ENCODE measurements at regions not wholly inside any gene's neighbourhood (a gene's known extent, or its start where the extent isn't known, plus 50 kb on each side); places are given as distances from the start of the nearest gene placed in this dataset.

DNA sequence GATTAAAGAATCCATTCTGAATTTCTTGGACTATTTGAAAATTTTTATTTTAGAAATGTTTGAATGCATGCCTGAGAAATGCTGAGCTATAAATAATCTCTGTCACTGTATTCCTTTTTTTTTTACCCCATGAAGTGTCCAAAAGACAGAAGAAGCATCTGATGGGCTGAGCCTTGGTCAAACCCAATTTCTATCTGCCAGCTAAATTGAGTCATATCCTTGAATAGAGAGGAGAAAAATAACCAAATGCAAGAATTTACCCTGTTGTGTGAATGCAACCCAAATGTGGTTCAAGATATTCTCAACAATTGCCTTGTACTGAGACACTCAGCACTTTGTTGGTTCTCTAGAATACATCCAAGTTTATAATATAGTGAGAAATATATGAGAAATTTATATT lies 223.5 kb downstream of the UBE2E3 start:
- Histone ChIP-seq H3K36me3 (ENCODE audit: insufficient read depth, low read length) (peaks cover 21% of the 10 kb centered on the region), H2AFZ (ENCODE audit: low read depth, low read length) (no peak overlapping the region), H3K4me3 (ENCODE audit: low read depth in 1 of 2, low read length in 2 of 2) (no peak overlapping the region), H3K79me2 (ENCODE audit: insufficient read depth, low read length) (no peaks in the 10 kb centered on the region), H4K20me1 (ENCODE audit: insufficient read depth, low read length) (no peaks in the 10 kb centered on the region), H3K4me1 (ENCODE audit: insufficient read depth, low read length) (no peaks in the 10 kb centered on the region), H3K9me3 (ENCODE audit: insufficient read depth, low read length, severe bottlenecking) (peaks cover 31% of the 10 kb centered on the region), H3K9ac (ENCODE audit: low read depth, low read length) (no peak overlapping the region), H3K27me3 (ENCODE audit: insufficient read depth, low read length, poor library complexity) (no peaks in the 10 kb centered on the region), H3K27ac (ENCODE audit: low read length) (no peak overlapping the region), H3K4me2 (ENCODE audit: insufficient read depth, low read length) (no peak overlapping the region)
- TF ChIP-seq, protein P1, sequence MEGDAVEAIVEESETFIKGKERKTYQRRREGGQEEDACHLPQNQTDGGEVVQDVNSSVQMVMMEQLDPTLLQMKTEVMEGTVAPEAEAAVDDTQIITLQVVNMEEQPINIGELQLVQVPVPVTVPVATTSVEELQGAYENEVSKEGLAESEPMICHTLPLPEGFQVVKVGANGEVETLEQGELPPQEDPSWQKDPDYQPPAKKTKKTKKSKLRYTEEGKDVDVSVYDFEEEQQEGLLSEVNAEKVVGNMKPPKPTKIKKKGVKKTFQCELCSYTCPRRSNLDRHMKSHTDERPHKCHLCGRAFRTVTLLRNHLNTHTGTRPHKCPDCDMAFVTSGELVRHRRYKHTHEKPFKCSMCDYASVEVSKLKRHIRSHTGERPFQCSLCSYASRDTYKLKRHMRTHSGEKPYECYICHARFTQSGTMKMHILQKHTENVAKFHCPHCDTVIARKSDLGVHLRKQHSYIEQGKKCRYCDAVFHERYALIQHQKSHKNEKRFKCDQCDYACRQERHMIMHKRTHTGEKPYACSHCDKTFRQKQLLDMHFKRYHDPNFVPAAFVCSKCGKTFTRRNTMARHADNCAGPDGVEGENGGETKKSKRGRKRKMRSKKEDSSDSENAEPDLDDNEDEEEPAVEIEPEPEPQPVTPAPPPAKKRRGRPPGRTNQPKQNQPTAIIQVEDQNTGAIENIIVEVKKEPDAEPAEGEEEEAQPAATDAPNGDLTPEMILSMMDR (IDR thresholded peaks at IDR 0.05; ENCODE audit: borderline replicate concordance, extremely low read depth, low read length, poor library complexity, severe bottlenecking): no peak
- no peak for TF ChIP-seq EZH2 (IDR thresholded peaks at IDR 0.05; ENCODE audit: borderline replicate concordance, low read depth, low read length, severe bottlenecking)
- no peak for DNase-seq
- ATAC-seq (ENCODE audit: insufficient read depth, low read depth): no peak

DNA sequence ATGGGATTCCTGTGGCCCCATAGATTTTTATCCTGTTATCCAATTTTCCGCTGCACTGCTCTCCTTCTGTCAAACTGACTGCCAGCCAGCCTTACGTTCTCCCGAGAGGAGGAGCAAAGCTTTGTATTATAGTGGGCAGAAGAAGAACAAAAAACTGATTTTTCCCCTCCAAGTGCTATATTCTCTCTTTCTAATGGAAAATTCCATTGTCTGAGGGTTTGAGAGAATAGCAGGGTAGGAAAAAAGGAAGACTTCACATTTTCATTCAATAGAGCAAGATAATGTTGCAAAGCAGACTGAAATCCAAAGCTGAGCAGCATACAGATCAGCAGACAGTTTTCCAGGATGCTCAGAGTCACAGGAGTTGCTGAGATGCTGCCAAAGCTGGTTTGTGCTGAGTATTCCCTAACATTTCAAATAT lies 238.0 kb downstream of the UBE2E3 start:
- no peak for TF ChIP-seq EZH2 (IDR thresholded peaks at IDR 0.05; ENCODE audit: borderline replicate concordance, low read depth, low read length, severe bottlenecking)
- TF ChIP-seq, protein P1 (IDR thresholded peaks at IDR 0.05; ENCODE audit: borderline replicate concordance, extremely low read depth, low read length, poor library complexity, severe bottlenecking): no peak
- peaks cover 6% of the 10 kb centered on the region; the same call in 1 of the 2 replicates for H3K4me1 ChIP-seq (ENCODE audit: insufficient read depth, low read length)
- H3K4me2 ChIP-seq (ENCODE audit: insufficient read depth, low read length): no peak overlapping the region
- no peak overlapping the region for H2AFZ ChIP-seq (ENCODE audit: low read depth, low read length)
- H3K27me3 ChIP-seq (ENCODE audit: insufficient read depth, low read length, poor library complexity): no peaks in the 10 kb centered on the region
- no peaks in the 10 kb centered on the region for H3K79me2 ChIP-seq (ENCODE audit: insufficient read depth, low read length)
- H3K9ac ChIP-seq (ENCODE audit: low read depth, low read length): no peak overlapping the region
- no peak overlapping the region for H3K27ac ChIP-seq (ENCODE audit: low read length)
- H3K9me3 ChIP-seq (ENCODE audit: insufficient read depth, low read length, severe bottlenecking): peaks cover 2% of the 10 kb centered on the region
- ATAC-seq (ENCODE audit: insufficient read depth, low read depth) (no peak), DNase-seq (no peak)
- no peaks in the 10 kb centered on the region for H3K36me3 ChIP-seq (ENCODE audit: insufficient read depth, low read length)
- no peak overlapping the region for H3K4me3 ChIP-seq (ENCODE audit: low read depth in 1 of 2, low read length in 2 of 2)
- H4K20me1 ChIP-seq (ENCODE audit: insufficient read depth, low read length): no peaks in the 10 kb centered on the region

DNA sequence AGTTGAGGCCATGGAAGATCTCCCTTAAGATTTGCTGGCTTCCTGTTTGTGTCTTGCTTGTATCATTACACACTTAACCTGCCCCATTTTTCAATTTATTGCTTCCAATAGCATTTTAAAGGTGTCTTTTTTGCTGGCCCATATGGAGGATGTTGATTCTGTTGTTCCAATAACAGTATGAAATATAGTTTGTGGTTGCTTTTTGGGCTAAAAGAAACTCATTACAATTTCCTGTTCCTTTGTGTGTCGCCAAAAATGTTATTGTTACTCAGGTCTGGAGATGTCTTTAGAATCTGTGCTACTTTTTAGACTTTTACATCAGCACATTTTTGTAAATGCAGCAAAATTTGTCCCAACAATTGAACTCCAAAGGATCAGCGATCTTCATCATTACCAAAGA lies 234.0 kb upstream of the ITGA4 start:
- no peak for ATAC-seq (ENCODE audit: insufficient read depth, low read depth)
- no peak overlapping the region for H3K4me3 ChIP-seq (ENCODE audit: low read depth in 1 of 2, low read length in 2 of 2)
- H3K9me3 ChIP-seq (ENCODE audit: insufficient read depth, low read length, severe bottlenecking): peaks cover 2% of the 10 kb centered on the region
- H3K4me2 ChIP-seq (ENCODE audit: insufficient read depth, low read length): no peak overlapping the region
- H3K9ac ChIP-seq (ENCODE audit: low read depth, low read length): no peak overlapping the region
- H3K27me3 ChIP-seq (ENCODE audit: insufficient read depth, low read length, poor library complexity): no peaks in the 10 kb centered on the region
- TF ChIP-seq, protein P1 (IDR thresholded peaks at IDR 0.05; ENCODE audit: borderline replicate concordance, extremely low read depth, low read length, poor library complexity, severe bottlenecking): no peak
- no peak for TF ChIP-seq EZH2 (IDR thresholded peaks at IDR 0.05; ENCODE audit: borderline replicate concordance, low read depth, low read length, severe bottlenecking)
- no peak overlapping the region for H3K27ac ChIP-seq (ENCODE audit: low read length)
- peaks cover 6% of the 10 kb centered on the region; the same call in 1 of the 2 replicates for H3K4me1 ChIP-seq (ENCODE audit: insufficient read depth, low read length)
- H2AFZ ChIP-seq (ENCODE audit: low read depth, low read length): no peak overlapping the region
- no peaks in the 10 kb centered on the region for H3K79me2 ChIP-seq (ENCODE audit: insufficient read depth, low read length)
- no peak for DNase-seq
- no peaks in the 10 kb centered on the region for H4K20me1 ChIP-seq (ENCODE audit: insufficient read depth, low read length)
- H3K36me3 ChIP-seq (ENCODE audit: insufficient read depth, low read length): no peaks in the 10 kb centered on the region

DNA sequence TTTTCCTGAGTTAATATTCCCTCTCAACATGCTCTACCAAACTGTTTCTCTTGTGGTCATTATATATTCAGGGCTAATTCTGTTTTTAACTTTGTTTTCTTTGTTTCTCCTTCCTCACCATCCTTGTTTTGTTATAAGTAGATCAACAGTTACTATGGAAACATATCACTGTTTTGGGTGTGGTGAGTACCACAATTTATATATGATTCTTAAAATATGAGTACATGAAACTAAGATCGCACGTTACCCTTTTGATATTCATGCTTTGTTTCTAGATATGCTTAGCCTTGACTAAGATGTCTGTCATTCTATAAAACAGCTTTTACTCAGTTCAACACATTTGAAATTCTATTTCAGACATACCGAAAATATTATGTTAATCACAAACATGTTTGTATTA lies 232.3 kb upstream of the ITGA4 start:
- no peaks in the 10 kb centered on the region for H3K36me3 ChIP-seq (ENCODE audit: insufficient read depth, low read length)
- H3K4me3 ChIP-seq (ENCODE audit: low read depth in 1 of 2, low read length in 2 of 2): no peak overlapping the region
- H3K4me2 ChIP-seq (ENCODE audit: insufficient read depth, low read length): no peak overlapping the region
- no peaks in the 10 kb centered on the region for H3K27me3 ChIP-seq (ENCODE audit: insufficient read depth, low read length, poor library complexity)
- peaks cover 6% of the 10 kb centered on the region; the same call in 1 of the 2 replicates for H3K4me1 ChIP-seq (ENCODE audit: insufficient read depth, low read length)
- DNase-seq (no peak), ATAC-seq (ENCODE audit: insufficient read depth, low read depth) (no peak)
- H3K79me2 ChIP-seq (ENCODE audit: insufficient read depth, low read length): no peaks in the 10 kb centered on the region
- no peaks in the 10 kb centered on the region for H4K20me1 ChIP-seq (ENCODE audit: insufficient read depth, low read length)
- peaks cover 2% of the 10 kb centered on the region for H3K9me3 ChIP-seq (ENCODE audit: insufficient read depth, low read length, severe bottlenecking)
- H2AFZ ChIP-seq (ENCODE audit: low read depth, low read length): no peak overlapping the region
- no peak overlapping the region for H3K9ac ChIP-seq (ENCODE audit: low read depth, low read length)
- TF ChIP-seq, protein P1 (IDR thresholded peaks at IDR 0.05; ENCODE audit: borderline replicate concordance, extremely low read depth, low read length, poor library complexity, severe bottlenecking): no peak
- no peak for TF ChIP-seq EZH2 (IDR thresholded peaks at IDR 0.05; ENCODE audit: borderline replicate concordance, low read depth, low read length, severe bottlenecking)
- no peak overlapping the region for H3K27ac ChIP-seq (ENCODE audit: low read length)
